Peyer's patch (tissue), 4 donors: ENCODE measurements at regions not wholly inside any gene's neighbourhood (a gene's known extent, or its start where the extent isn't known, plus 50 kb on each side); places are given as distances from the start of the nearest gene placed in this dataset.

Experiments used
- POLR2A ChIP-seq, 2 donors: fragments of 450-650 bp; IDR thresholded peaks; one replicate each; pipeline ENCODE4 v1.5.1; 2017; ENCODE audit warnings: antibody characterized with exemption in 2 of 2, mild to moderate bottlenecking in 2 of 2, moderate library complexity in 2 of 2
- TF ChIP-seq, protein P1 (sequence below), 6 experiments: fragments of 450-650 bp in 4 of 6; fragments of 200-600 bp in 2 of 6; sonication (generic) in 1 of 6; IDR thresholded peaks; one replicate each; pipeline ENCODE4 v1.5.1; 2017 to 2019; ENCODE audit warnings: antibody characterized with exemption in 6 of 6, mild to moderate bottlenecking in 3 of 6, moderate library complexity in 1 of 6

DNA sequence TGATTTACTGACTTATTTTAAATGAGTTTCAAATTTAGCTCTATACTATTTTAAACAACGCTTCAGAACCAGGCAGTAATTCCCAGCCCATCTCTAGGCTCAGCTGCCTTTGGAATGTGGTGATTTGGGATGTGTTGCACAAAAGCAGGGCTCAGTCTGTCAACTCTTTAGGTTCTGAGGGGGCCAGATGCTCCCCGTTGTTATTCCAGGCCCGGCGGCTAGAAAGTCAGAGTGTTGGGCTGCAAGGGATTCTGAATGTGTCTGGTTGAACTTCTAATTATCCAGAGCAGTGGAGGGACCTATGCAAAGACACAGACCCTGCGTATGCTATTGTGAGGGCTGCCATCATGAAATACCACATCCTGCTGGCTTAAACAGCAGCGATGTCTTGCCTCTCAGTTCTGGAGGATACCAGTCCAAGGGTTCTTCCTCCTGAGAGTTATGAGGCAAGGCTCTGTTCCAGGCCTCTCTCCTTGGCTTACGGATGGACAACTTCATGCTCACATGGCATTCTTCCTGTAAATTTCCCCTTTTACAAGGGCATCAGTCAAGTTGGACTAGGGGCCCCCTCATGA, 123.2 kb upstream of the TRIM2 start:
- TF ChIP-seq, protein P1, sequence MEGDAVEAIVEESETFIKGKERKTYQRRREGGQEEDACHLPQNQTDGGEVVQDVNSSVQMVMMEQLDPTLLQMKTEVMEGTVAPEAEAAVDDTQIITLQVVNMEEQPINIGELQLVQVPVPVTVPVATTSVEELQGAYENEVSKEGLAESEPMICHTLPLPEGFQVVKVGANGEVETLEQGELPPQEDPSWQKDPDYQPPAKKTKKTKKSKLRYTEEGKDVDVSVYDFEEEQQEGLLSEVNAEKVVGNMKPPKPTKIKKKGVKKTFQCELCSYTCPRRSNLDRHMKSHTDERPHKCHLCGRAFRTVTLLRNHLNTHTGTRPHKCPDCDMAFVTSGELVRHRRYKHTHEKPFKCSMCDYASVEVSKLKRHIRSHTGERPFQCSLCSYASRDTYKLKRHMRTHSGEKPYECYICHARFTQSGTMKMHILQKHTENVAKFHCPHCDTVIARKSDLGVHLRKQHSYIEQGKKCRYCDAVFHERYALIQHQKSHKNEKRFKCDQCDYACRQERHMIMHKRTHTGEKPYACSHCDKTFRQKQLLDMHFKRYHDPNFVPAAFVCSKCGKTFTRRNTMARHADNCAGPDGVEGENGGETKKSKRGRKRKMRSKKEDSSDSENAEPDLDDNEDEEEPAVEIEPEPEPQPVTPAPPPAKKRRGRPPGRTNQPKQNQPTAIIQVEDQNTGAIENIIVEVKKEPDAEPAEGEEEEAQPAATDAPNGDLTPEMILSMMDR (IDR thresholded peaks at IDR 0.05), result no peak
- no peak for TF ChIP-seq POLR2A (IDR thresholded peaks at IDR 0.05)
